Keratinocyte (primary cell): ENCODE measurements at regions not wholly inside any gene's neighbourhood (a gene's known extent, or its start where the extent isn't known, plus 50 kb on each side); places are given as distances from the start of the nearest gene placed in this dataset.

Experiments used
- DNase-seq: peaks from one replicate; pipeline ENCODE4 v3.0.0-alpha.2; 2011; ENCODE audit warnings: low read depth, missing footprints, low spot score
- FAIRE-seq: peaks from 2 replicates; lab custom pipeline; 2011; peaks lifted over from hg19 to GRCh38; lab: Jason Lieb, UNC
- H2AFZ ChIP-seq: 2 replicates; pipeline ENCODE4 v1.6.0; 2012; ENCODE audit warnings: low read length, control low read depth, inconsistent platforms; ENCODE audit not compliant: control insufficient read depth
- H3K27ac ChIP-seq: 2 replicates; pipeline ENCODE4 v1.5.1; 2011; ENCODE audit warnings: low read length; ENCODE audit not compliant: control insufficient read depth, insufficient read depth
- H3K27me3 ChIP-seq: 3 replicates; pipeline ENCODE4 v1.6.0; 2011; ENCODE audit warnings: low read length; ENCODE audit not compliant: control insufficient read depth, insufficient read depth; ENCODE audit errors: extremely low read depth
- H3K36me3 ChIP-seq, 2 experiments: 2 replicates in 1 of 2; 3 replicates in 1 of 2; pipeline ENCODE4 v1.5.1; 2011; ENCODE audit warnings: low read length in 2 of 2, mild to moderate bottlenecking in 1 of 2; ENCODE audit not compliant: control insufficient read depth in 2 of 2, insufficient read depth in 2 of 2; ENCODE audit errors: extremely low read depth in 1 of 2
- H3K4me1 ChIP-seq: 3 replicates; pipeline ENCODE4 v1.5.1; 2011; ENCODE audit warnings: low read length; ENCODE audit not compliant: control insufficient read depth, insufficient read depth; ENCODE audit errors: extremely low read depth
- H3K4me2 ChIP-seq: 3 replicates; pipeline ENCODE4 v1.6.0; 2011; ENCODE audit warnings: low read depth, low read length; ENCODE audit not compliant: control insufficient read depth, insufficient read depth; ENCODE audit errors: extremely low read depth
- H3K4me3 ChIP-seq, 3 experiments: fragments of 200-600 bp in 1 of 3; sonication (generic) in 1 of 3; 2 replicates in 2 of 3; 3 replicates in 1 of 3; pipeline ENCODE4 v1.5.1; 2011 to 2016; ENCODE audit warnings: low read length in 3 of 3, mild to moderate bottlenecking in 3 of 3, control low read depth in 2 of 3, inconsistent platforms in 1 of 3, low read depth in 1 of 3, mixed read lengths in 1 of 3, mixed run types in 1 of 3, moderate library complexity in 1 of 3; ENCODE audit not compliant: control insufficient read depth in 2 of 3, insufficient read depth in 2 of 3; ENCODE audit errors: extremely low read depth in 1 of 3
- H3K79me2 ChIP-seq: 2 replicates; pipeline ENCODE4 v1.6.0; 2012; ENCODE audit warnings: low read length; ENCODE audit not compliant: control insufficient read depth, insufficient read depth
- H3K9ac ChIP-seq: 3 replicates; pipeline ENCODE4 v1.6.0; 2011; ENCODE audit warnings: low read length; ENCODE audit not compliant: control insufficient read depth, insufficient read depth; ENCODE audit errors: extremely low read depth
- H3K9me1 ChIP-seq: 3 replicates; pipeline ENCODE4 v1.6.0; 2011; ENCODE audit warnings: low read length; ENCODE audit not compliant: control insufficient read depth, insufficient read depth; ENCODE audit errors: extremely low read depth
- H3K9me3 ChIP-seq: 2 replicates; pipeline ENCODE4 v1.5.1; 2012; ENCODE audit warnings: low read depth, low read length; ENCODE audit not compliant: control insufficient read depth
- H4K20me1 ChIP-seq: 3 replicates; pipeline ENCODE4 v1.6.0; 2011; ENCODE audit warnings: low read length; ENCODE audit not compliant: control insufficient read depth, insufficient read depth; ENCODE audit errors: extremely low read depth
- CTCF ChIP-seq, 3 experiments: IDR thresholded peaks in 1 of 3; conservative IDR thresholded peaks in 1 of 3; optimal IDR thresholded peaks in 1 of 3; 2 replicates in 2 of 3; 3 replicates in 1 of 3; pipeline versions ENCODE3 to v1.5.1; 2011; ENCODE audit warnings: low read length in 3 of 3, mild to moderate bottlenecking in 3 of 3, moderate library complexity in 2 of 3, control low read depth in 1 of 3, inconsistent platforms in 1 of 3; ENCODE audit not compliant: insufficient read depth in 2 of 3; ENCODE audit errors: extremely low read depth in 1 of 3
- EZH2 ChIP-seq: IDR thresholded peaks from one replicate; pipeline ENCODE4 v1.6.1; 2012; ENCODE audit warnings: inconsistent platforms, mild to moderate bottlenecking, low read length, moderate library complexity
- dilution Hi-C: fragments of 300-500 bp; cut with MboI; formaldehyde crosslinking; loops from one replicate; pipeline ENCODE4 v1.7.0; 2020; ENCODE audit warnings: low sequenced_read_pairs; ENCODE audit not compliant: extremely low pct_ligation_motif_present

GRCh38 chr14:71712478-71712877 lies 219.8 kb upstream of the RGS6 start:
- no peak overlapping the region for H3K4me2 ChIP-seq
- no peaks in the 10 kb centered on the region for H4K20me1 ChIP-seq
- H2AFZ ChIP-seq, result no peak overlapping the region
- H3K9me3 ChIP-seq, result no peaks in the 10 kb centered on the region
- no peak for DNase-seq
- no peaks in the 10 kb centered on the region for H3K9me1 ChIP-seq
- FAIRE-seq, result no peak
- dilution Hi-C loops, result no loop called here
- H3K4me3 ChIP-seq, result no peak overlapping the region
- no peaks in the 10 kb centered on the region for H3K27me3 ChIP-seq
- no peak overlapping the region for H3K9ac ChIP-seq
- H3K79me2 ChIP-seq, result no peaks in the 10 kb centered on the region
- H3K27ac ChIP-seq, result no peak overlapping the region
- H3K36me3 ChIP-seq, result peaks cover 3 to 6% of the 10 kb centered on the region in 2 experiments
- TF ChIP-seq CTCF (optimal IDR thresholded peaks at IDR 0.05 in 1 of 3, IDR thresholded peaks at IDR 0.05 in 1 of 3, conservative IDR thresholded peaks at IDR 0.05 in 1 of 3; ENCODE audit: extremely low read depth in 1 of 3, insufficient read depth in 2 of 3, low read length in 3 of 3) (no peak), EZH2 (no peak)
- H3K4me1 ChIP-seq, result no peaks in the 10 kb centered on the region

- dilution Hi-C loops, result no loop called here
- H3K4me2 ChIP-seq, result no peak overlapping the region
- no peaks in the 10 kb centered on the region for H3K9me1 ChIP-seq
- no peak for TF ChIP-seq CTCF (optimal IDR thresholded peaks at IDR 0.05 in 1 of 3, IDR thresholded peaks at IDR 0.05 in 1 of 3, conservative IDR thresholded peaks at IDR 0.05 in 1 of 3; ENCODE audit: extremely low read depth in 1 of 3, insufficient read depth in 2 of 3, low read length in 3 of 3)
- TF ChIP-seq EZH2, result no peak
- H3K79me2 ChIP-seq, result no peaks in the 10 kb centered on the region
- H2AFZ ChIP-seq, result no peak overlapping the region
- H4K20me1 ChIP-seq, result no peaks in the 10 kb centered on the region
- no peaks in the 10 kb centered on the region for H3K9me3 ChIP-seq
- FAIRE-seq, result no peak
- no peaks in the 10 kb centered on the region for H3K4me1 ChIP-seq
- DNase-seq, result no peak
- H3K27ac ChIP-seq, result no peak overlapping the region
- no peak overlapping the region for H3K4me3 ChIP-seq
- H3K27me3 ChIP-seq, result no peaks in the 10 kb centered on the region
- H3K9ac ChIP-seq, result no peak overlapping the region
- peaks cover 3 to 6% of the 10 kb centered on the region in 2 experiments for H3K36me3 ChIP-seq
These were observed 219.2 kb upstream of the RGS6 start for GRCh38 chr14:71713016-71713415.
